ENCODE measurements at regions not wholly inside any gene's neighbourhood (a gene's known extent, or its start where the extent isn't known, plus 50 kb on each side); places are given as distances from the start of the nearest gene placed in this dataset.

DNA sequence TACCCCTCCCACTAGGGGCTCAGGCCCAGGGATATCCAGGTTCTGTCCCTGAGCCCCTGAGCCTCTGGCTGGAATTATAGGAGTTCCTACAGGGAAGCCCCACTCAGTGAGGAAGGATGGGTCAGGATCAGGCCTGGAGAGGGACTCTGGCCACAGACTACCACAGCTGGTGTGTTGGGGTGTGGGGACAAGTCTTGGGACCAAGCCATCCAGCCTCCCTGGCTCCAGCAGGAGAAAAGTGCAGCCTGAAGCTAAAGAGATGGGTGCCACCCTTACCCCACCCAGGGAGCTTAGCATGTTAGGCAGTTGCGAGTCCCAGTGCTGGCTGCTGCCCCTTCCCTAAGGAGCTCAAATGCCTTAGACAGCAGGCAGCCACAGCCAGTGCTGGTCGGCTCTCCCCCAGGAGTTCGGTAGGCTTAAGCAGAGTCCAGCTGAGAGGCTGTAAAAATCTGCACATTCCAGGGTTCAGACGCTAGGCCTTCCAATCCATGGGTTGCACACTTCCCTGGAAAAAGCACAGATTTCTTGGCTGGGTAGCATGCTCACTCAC lies 96.2 kb upstream of the CYYR1 start:
- TF ChIP-seq, protein P1, sequence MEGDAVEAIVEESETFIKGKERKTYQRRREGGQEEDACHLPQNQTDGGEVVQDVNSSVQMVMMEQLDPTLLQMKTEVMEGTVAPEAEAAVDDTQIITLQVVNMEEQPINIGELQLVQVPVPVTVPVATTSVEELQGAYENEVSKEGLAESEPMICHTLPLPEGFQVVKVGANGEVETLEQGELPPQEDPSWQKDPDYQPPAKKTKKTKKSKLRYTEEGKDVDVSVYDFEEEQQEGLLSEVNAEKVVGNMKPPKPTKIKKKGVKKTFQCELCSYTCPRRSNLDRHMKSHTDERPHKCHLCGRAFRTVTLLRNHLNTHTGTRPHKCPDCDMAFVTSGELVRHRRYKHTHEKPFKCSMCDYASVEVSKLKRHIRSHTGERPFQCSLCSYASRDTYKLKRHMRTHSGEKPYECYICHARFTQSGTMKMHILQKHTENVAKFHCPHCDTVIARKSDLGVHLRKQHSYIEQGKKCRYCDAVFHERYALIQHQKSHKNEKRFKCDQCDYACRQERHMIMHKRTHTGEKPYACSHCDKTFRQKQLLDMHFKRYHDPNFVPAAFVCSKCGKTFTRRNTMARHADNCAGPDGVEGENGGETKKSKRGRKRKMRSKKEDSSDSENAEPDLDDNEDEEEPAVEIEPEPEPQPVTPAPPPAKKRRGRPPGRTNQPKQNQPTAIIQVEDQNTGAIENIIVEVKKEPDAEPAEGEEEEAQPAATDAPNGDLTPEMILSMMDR (IDR thresholded peaks at IDR 0.05) = no peak
- TF ChIP-seq POLR2AphosphoS5 (IDR thresholded peaks at IDR 0.05; ENCODE audit: low read depth, low read length) = no peak
- no peak for TF ChIP-seq SIN3A (IDR thresholded peaks at IDR 0.05; ENCODE audit: borderline replicate concordance, insufficient read depth, low read depth, low read length)
- TF ChIP-seq, protein P2, sequence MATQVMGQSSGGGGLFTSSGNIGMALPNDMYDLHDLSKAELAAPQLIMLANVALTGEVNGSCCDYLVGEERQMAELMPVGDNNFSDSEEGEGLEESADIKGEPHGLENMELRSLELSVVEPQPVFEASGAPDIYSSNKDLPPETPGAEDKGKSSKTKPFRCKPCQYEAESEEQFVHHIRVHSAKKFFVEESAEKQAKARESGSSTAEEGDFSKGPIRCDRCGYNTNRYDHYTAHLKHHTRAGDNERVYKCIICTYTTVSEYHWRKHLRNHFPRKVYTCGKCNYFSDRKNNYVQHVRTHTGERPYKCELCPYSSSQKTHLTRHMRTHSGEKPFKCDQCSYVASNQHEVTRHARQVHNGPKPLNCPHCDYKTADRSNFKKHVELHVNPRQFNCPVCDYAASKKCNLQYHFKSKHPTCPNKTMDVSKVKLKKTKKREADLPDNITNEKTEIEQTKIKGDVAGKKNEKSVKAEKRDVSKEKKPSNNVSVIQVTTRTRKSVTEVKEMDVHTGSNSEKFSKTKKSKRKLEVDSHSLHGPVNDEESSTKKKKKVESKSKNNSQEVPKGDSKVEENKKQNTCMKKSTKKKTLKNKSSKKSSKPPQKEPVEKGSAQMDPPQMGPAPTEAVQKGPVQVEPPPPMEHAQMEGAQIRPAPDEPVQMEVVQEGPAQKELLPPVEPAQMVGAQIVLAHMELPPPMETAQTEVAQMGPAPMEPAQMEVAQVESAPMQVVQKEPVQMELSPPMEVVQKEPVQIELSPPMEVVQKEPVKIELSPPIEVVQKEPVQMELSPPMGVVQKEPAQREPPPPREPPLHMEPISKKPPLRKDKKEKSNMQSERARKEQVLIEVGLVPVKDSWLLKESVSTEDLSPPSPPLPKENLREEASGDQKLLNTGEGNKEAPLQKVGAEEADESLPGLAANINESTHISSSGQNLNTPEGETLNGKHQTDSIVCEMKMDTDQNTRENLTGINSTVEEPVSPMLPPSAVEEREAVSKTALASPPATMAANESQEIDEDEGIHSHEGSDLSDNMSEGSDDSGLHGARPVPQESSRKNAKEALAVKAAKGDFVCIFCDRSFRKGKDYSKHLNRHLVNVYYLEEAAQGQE (IDR thresholded peaks at IDR 0.05; ENCODE audit: insufficient read depth in 1 of 2, low read depth in 2 of 2, low read length in 1 of 2) = no peak
- TF ChIP-seq TCF7L2 (IDR thresholded peaks at IDR 0.05; ENCODE audit: low read depth, low read length) = no peak
